HG03175 (cell line): ENCODE measurements at regions not wholly inside any gene's neighbourhood (a gene's known extent, or its start where the extent isn't known, plus 50 kb on each side); places are given as distances from the start of the nearest gene placed in this dataset.

Experiments
- ATAC-seq: cut with Tn5 transposase; IDR thresholded peaks from one replicate; pipeline ENCODE4 v1.9.1; 2021; ENCODE audit warnings: mild to moderate bottlenecking, moderate library complexity; ENCODE audit not compliant: unreplicated experiment

DNA sequence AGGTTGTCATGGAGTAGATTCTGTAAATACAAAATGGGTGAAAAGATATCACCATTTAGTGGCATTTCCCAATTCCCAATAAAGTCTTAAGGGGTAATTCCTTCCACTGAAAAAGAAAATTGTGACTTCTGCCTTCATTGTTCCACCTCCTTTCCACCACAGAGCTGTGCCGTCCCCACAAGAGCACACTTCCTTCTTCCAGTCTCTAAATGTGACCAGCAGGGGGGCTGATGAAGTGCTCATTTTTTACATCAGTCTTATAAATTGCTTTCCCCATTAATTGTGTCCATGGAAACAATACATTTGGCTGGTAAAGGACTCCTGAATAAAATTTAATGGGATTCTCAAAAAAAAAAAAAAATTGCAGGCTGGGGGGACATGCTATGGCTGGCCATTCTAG is 260.8 kb upstream of the PSMD7 start:
- ATAC-seq: no peak

DNA sequence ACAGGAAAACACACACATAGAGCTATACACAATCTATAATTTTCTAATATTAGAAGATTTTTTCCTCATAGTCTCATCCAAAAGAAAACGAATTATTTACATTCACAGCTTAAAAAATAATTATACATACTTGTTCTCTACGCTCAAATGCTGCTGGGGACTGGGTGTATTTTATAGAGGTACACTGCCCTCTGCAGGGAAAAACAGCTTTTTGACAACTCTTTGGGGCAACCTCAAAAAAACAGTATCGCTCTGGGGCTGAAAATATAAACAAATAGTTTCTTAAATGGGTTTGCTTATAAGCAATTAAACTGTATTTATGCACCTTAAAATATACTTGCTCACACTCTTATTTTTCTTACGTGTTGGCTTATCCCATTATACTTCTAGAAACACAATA is 261.8 kb upstream of the PSMD7 start:
- ATAC-seq: no peak

DNA sequence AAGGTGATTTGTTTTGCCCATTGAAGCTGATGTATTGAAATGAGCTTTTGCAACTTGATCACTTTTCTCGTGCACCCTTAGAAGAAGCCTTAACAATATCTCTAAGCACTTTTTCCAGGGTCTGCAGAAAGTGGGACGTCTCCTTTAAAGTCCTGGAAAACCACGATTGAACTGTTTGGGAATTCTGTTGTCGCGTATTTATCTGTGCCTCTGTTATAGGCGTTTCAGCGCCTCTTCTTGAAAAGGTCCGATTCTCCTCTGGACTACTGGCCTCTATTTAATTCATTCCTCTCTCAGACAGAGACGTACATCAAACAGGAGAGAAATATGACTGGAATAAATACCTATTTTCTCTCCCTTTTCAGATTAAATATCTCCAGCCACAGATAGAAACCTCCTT is 262.4 kb upstream of the PSMD7 start:
- ATAC-seq: no peak

DNA sequence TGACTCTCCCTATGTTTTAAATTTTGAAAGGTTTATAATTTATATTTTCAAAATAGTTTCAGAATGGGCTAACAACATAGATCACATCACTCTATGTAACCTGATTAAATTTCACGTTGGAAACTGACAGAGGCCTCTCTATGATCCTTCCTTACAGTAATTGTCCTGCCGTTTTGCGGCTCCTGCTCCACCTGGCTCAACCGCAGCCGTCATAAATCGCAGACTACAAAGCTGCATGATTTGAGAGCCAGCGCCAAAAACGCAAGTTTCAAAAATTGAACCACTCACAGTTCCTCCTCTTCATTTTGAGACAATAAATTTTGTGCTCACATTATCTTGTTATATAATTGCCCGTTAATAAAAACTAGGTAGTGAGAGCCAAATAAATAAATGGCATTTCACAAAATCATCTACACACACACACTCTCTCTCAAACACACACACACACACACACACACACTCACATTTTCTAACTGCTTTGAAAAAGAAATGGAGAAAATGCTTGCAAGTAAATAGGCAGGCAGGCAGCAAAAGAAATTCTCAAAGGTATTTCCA is 263.1 kb upstream of the PSMD7 start:
- no peak for ATAC-seq

DNA sequence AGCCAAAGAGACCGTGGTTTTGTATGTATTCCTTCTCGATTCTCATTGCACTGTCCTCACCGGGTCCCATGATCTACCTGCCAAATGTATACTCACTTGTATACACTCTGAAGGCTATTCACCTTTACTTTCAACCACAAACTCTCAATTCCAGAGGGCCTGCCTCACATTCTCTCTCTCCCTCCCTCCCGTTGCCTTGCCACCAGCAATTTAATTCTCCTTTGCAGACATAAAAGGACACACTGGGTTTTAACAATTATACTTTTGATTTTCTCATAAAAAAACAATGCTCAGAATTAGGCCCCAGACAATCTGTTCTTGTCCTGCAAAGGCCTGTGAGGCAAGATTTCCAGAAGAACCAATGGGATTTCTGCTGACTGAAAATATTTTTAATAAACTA is 265.1 kb upstream of the PSMD7 start:
- no peak for ATAC-seq

DNA sequence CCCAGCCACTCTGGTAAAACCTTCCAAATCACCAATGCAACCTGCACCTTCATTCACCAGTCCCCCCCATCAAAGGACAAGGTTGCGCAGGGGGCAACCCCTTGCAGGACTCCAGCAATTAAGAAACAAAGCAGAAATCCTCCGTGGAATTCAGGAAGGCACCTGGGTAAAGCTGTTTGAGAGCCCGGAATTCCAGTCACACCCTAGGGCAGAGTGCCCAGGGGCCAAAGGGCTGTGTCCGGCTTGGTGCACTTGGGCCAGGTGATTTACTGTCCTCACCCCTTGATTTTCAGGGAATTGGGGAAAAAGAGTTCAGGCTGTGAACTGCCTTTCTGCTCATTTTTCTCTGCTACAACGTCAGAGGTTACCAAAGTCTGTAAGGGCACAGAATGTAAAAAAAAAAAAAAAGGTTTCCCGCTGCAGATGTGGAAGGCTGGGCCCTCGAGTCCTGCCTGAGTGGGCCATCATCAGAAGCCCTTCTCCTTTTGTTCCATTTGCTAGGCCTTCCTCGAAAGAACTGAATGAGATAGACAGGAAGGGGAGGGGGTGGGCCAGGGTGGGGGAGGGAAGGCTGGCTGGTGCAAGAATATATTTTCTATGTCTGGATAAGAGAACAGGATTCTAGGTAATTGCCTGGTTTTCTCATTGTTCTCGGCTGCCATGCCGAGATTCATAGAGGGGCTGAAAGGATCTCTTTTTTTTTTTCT is 266.5 kb upstream of the PSMD7 start:
- ATAC-seq: no peak

DNA sequence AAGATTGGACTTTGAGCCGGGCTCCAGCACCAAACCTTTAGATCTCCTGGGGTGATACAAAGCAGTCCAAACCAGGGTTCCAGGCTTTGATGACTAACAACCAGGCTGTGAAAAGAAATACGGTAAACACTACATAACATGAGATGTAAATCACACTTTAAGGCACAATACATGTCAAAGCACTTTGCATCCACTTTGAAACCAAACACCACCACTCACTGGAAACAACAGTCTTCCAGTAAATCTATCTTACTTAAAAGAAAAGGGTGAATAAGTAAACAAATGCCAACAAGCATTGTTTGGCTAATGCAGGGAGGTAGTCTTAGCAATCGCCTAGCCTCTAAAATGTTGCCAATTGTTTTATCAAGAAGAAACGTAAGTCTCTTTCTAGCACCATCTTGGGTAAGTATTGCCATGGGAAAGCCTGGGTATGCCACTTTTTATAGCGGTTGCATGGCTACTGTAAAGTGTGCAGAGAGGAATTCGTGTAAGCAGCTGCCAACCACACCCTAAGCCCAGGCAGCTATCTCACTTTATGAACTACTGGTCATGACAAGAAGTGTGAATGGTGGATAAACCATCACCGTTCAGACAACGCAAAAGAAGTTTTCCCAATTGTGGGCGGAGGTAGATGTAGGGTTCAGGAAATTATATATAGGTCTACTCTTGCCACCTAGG is 267.4 kb upstream of the PSMD7 start:
- no peak for ATAC-seq

DNA sequence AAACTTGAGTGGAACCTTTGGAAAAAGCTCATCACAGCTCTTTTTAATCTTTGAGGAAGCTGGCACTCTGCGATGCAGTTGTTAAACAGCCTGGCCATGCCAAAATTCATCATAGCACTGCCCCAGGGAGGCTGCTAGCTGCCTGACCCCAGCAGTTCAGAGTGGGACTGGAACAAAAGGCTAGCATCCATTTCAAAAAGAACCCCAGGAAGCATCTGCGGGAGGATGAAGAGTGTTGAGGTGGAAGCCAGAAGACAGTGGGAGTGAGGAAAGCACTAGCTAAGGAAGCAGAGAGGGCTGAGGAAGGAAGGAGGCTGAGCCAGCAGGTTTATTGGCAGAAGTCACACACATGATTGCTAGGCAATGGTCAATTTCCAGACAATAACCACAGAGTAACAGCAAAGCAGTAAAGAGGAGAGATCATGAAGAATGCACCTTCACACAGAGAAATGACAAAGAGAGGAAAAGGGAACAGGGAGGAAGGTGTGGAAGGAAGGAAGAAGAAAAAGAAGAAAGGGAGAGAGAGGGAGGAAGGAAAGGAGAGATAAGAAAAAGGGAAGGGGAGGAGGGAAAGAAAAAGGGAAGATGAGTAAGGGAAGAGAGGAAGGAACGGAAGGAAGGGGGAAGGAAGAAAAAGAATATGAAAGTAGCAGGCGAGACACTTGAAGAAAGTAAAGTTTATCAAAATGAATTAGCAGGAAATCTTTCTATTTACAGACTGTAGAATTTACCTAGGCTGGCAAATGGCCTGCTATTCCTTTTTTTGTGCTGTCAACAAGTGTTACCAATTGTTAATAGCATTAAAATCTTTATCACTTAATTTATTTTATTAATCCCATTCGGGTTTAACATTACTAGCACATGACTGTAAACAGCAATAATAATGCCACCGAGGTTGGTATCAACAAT is 270.0 kb upstream of the PSMD7 start:
- ATAC-seq: no peak

DNA sequence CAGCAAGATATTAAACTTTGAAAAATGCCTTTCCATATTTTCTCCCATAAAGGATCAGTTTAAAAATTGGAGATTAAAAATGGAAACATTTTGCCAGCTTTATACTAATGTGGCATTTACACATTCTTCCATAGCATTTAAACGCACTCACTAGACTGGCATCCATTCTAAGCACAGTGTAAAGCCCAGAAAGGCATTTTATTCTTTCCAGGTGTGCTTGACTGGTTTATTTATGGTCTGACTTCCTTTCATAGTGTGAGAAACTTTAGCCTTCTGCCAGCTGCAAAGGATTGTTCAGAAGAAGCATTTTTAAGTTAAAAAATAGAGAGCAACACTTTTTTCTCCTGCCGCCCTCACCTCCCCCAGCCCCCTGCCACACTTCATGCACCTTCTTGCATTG is 271.7 kb upstream of the PSMD7 start:
- no peak for ATAC-seq

DNA sequence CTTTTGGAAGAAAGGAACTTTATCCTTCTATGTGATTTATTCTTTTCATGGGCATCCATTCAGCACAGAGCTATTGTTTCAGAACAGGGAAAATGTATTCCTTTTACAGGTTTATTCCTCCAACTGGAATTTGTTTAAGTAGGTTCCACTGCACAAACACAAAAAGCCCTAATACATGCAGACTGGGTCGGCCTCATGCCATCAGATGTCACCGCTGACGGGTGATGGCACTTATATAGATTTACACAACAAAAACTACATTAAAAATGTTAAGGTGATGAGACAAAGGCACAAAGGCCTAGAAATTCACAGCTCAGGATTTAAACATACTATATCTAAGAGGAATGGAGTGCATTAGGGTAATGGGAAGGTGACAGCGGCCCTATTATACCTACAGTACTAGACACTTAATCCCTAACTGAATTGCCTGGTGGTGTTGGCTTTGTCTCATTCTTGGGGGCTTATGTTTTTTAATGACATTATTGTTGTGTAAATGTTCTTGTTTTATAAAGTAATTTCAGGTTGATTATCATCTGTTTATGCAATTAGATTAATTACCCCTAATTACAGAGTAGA is 276.4 kb upstream of the PSMD7 start:
- ATAC-seq: no peak

DNA sequence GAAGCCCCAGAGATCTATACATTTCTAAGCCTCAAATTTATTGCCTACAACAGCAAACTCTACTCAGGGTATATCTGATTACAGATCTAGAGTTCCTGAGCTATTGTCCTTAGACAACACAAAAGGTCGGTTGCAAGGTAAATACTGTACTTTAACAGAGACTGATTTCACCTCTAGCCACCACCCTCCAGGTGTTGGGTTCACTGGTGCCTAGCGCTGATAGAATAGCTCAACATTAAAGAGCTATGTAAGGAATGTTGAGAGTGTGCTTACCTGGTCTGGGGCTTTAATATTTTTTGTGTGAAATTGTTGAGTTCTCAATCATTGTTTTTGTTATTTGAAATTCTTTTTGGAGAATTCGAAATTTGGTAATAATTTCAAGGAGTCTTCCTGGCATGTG is 277.0 kb upstream of the PSMD7 start:
- ATAC-seq: no peak

DNA sequence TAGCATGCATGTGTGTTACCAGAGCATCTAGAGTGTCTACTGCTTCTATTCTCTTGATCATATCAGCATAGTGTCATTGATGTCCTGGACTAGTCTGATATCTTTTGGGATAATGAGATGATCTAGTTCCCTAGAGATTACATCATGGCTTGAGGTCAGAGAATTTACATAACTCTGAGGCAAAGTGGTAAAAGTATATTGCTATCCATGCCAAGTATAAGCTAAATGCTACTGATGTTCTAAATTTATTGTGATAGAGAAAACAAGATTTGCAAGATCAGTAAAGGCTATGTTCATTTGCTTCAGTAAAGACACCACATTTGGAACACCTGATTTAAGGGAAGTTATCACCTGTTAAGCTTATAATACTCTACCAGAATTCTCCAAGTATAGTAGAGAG is 280.7 kb upstream of the PSMD7 start:
- no peak for ATAC-seq

DNA sequence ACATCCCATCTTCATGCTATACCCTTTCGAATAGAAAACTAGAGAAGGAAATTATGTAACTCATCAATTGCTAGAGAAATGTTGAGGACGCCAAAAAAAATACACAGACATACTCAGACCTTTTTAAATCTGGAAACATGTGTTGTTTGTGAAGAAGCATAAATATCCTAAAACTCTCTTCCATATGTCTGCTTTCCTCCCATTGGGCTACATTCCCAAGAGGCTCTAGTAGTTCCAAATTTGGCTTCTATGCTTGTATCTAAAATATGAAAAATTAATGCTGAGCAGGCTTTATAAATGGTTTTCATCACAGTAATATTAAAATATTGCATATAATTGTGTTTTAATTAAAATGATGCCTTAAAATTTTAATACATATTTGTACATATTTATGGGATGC is 297.9 kb upstream of the PSMD7 start:
- no peak for ATAC-seq

DNA sequence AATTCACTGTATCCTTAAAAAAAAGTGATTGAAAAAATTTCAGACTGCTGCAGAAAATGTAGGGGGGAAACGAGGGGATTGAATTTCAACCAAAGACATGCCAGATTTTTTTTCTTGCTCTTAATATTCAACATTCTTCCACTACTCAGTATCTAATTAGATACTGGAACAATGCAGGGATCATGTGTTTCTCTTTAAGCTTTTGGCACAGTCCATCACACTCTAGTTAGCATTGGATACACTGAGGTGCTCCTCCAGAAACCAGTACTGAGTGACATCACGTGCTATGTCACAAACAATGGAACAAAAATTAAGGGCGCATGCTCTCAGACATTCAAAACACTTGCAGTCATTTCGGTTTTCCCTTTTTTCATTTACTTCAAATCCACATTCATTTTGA is 298.6 kb upstream of the PSMD7 start:
- ATAC-seq: no peak

DNA sequence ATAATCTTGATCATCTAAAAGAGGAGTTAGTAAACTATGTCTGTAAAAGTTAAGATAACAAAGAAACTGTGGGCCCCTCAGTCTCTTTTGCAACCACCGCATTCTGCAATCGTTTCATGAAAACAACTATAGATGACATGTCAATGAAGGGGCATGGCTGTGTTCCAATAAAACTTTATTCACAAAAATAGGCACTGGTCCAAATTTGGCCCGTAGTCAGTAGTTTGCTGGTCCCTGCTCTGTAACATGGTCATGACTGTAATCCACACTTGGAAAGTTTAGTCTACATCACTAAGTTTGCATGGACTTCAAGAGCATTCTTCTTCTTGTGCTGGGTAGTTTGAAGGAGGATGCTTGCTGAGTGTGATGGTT is 299.3 kb upstream of the PSMD7 start:
- no peak for ATAC-seq

DNA sequence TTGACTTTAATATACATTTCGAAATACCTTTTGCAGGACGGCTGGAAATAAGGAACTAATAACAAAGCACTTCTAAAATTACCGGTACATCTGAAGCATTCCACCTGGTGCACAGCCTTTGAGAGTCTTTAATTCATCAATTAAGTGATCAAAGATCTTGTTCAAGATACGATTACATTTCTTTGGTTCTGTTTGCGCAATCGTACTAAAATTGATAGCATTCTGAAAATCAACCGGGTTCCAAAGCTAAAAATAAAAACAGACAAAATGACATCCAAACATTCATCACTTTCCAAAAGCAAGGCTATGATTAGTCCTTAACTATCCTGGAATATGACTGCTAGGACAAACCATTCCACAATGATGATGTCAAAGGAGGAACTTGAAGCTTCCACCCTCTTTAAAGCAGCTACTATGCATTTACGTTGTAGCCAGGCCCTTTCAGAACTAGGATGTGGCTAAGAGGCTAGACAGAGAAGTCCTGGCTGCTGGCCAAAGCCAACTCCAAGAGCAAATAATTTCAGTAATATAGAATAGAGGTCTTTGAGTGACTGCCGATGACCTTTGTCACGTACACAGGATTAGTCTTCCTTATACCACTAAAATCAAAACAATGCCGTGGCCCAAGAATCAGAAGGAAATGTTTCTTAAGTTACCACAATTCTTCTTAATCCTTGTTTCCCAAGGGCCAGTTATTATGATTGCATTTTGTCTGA is 299.8 kb upstream of the PSMD7 start:
- no peak for ATAC-seq

DNA sequence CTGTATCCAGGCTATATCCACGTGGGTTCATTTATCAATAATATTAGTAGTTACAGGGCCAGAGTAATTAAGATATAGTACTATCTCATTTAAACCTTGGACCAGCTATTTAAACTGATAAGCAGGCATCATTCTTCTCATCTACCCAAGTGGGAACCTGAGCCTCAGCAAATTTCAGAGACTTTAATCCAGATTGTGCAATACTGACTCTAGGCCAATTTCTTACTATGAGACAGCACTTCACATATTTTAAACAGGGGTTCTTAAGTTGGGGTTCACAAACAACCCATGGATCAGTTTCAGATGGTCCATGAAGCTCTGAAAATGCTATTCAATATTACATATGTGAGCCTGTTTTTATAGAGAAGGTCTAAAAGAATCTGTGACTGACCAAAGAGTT is 302.7 kb upstream of the PSMD7 start:
- ATAC-seq: no peak

DNA sequence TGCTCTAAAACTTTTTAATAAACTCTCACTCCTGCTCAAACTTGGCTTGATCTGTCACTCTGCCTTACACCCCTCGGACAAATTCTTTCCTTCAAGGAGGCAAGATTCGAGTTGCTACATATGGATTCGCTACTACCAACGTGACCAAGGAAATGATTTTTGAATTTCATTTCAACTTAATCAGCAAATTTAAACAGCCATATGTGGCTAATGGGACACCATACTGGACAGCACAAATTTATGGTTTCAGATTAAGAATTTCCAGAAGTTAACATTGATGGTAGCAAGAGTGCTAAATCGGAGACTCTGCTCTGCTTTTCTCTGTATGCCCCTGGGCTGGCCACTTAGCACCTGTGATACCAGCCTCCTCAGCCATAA is 318.2 kb upstream of the PSMD7 start:
- ATAC-seq: no peak

DNA sequence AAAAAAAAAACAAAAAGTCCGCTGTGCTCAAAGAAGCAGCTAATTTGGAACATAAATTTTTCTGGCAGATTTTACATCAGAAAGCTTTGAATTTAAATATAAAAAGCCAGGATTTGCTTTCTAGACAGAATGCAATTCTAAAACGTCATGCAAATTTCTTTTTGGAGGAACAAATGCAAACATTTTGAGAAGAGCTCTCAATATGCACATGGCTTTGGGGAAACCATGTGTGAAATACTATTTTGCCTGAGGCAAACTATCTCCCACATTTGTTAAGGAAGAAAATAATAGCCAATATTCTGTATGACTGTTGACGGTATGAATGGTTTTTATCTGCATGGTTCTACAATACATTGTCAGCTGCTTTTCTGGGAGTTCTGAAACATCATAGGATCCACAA is 320.0 kb upstream of the PSMD7 start:
- ATAC-seq: no peak

DNA sequence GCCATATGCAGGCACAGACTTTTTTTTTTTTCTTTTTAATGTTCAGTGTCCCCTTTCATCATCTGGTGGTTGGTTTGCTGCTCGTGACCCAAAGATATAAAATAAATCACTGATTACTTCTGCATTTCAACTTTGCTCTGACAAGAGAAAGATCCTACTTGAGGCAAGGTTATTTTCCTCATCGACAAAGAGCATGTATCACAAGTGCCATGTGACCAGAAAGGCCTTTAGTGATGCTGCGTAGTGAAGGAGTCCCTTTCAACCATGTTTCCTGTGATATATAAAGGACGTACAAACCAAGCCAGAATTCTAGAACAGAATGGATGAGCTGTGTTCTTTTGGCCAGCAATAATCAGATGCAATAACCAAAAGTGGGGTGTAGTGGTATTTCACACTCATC is 323.4 kb upstream of the PSMD7 start:
- ATAC-seq: no peak

DNA sequence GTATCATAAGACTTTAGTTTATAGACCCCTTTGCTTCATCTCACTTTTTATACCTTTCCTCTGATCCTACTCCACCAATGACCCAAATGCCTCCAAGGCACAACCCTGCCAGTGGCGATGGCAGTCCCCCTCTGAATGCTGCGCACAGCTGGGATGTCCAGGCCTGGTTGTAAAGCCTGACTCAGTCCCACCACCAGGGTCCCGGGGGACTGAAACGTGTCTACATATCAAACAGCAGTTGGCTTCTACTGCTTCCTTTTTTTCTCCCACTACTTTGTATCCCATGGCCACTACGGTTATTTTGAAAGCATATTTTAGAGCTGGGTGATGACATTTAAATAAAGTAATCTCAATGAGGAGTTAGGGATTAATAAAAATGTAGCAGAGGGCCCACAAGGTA is 329.8 kb upstream of the PSMD7 start:
- no peak for ATAC-seq
